HT1080 (cell line): ENCODE measurements at regions not wholly inside any gene's neighbourhood (a gene's known extent, or its start where the extent isn't known, plus 50 kb on each side); places are given as distances from the start of the nearest gene placed in this dataset.
"Not testable (repeated sequence)": the region's sequence is repeated elsewhere in the genome, so short reads cannot be mapped to it uniquely, and the experiment has no call there.

ENCODE experiments used
- DNase-seq: peaks from one replicate; pipeline ENCODE4 v3.0.0-alpha.2; 2015; ENCODE audit warnings: low read depth

DNA sequence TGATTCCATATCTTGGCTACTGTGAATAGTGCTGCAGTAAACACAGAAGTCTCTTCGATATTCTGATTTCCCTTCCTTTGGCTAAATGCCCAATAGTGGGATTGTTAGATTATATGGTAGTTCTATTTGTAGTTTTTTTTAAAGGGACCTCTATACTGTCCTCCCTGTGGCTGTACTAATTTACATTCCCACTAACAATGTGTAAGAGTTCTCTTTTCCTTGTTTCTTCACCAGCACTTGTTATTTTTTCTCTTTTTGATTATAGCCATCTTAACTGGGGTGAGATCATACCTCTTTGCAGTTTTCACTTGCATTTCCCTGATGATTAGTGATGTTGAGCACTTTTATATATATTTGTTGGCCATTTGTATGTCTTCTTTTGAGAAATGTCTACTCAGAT, 102.0 kb downstream of the CARTPT start:
- no peak for DNase-seq

DNA sequence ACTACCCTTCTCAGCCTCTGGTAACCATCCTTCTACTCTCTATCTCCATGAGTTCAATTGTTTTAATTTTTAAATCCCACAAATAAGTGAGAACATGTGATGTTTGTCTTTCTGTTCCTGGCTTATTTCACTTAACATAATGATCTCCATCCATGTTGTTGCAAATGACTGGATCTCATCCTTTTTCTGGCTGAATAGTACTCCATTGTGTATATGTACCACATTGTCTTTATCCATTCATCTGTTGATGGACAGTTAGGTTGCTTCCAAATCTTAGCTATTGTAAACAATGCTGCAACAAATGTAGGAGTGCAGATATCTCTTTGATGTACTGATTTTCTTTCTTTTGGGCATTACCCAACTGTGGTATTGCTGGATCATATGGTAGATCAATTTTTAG, 103.0 kb downstream of the CARTPT start:
- DNase-seq, result not testable (repeated sequence)

DNA sequence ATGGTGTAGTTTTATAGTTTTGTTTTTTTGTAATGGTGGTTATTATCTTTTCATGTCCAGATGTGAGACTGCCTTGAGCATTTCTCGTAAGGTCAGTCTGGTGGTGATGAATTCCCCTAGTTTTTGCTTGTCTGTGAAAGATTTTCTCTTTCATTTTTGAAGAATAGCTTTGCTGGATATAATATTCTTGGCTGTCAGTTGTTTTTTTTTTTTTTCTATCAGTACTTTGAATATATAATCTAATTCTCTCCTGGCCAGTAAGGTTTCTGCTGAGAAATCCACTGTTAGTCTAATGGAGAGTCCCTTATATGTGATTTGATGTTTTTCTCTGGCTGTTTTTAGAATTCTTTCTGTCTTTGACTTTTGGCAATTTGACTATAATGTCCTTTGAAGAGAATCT, 106.9 kb downstream of the CARTPT start:
- no peak for DNase-seq

DNA sequence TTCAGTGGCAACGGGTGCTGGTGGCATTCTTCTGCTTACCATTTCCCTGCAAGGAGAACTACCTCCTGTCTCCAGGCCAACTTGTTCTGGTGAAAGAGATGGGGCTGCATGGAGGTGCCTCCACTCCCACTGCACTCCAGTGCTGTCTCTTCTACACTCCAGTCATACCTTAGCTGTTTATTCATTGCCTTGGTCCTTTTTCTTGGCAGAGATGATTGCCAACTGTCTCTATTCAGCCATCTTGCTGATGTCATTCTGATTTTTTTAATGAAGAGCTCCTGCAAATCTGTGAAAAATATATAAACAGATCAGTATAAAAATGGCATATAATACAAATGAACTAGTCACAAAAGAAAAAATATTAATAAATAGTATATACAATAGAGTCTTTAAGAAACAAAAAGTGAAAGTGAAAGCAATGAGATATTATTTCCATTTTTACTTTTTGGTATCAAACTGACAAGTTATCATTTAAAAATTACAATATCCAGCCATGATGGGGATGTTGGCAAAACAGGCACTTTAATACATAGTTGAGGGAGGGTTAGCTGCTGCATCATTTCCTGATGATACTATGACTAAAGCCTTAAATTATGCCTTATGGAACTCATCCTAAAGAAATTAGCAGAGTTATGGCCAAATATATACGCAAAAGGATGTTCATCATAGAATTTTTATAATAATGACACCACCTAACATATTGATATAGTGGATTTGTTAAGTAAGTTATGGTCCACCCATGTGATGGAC, 109.4 kb downstream of the CARTPT start:
- DNase-seq, result peak; percentile 53

DNA sequence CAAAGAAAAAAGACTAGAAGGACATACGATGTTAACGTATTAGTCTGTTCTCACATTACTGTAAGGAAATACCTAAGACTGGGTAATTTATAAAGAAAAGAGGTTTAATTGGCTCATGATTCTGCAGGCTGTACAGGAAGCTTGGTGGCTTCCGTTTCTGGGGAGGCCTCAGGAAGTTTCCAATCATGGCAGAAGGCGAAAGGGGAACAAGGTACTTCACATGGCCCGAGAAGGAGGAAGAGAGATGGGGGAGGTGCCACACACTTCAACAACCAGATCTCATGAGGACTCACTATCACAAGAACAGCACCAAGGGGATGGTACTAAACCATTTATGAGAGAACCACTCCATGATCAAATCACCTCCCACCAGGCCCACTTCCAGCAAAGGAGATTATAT, 110.1 kb downstream of the CARTPT start:
- DNase-seq, result no peak

DNA sequence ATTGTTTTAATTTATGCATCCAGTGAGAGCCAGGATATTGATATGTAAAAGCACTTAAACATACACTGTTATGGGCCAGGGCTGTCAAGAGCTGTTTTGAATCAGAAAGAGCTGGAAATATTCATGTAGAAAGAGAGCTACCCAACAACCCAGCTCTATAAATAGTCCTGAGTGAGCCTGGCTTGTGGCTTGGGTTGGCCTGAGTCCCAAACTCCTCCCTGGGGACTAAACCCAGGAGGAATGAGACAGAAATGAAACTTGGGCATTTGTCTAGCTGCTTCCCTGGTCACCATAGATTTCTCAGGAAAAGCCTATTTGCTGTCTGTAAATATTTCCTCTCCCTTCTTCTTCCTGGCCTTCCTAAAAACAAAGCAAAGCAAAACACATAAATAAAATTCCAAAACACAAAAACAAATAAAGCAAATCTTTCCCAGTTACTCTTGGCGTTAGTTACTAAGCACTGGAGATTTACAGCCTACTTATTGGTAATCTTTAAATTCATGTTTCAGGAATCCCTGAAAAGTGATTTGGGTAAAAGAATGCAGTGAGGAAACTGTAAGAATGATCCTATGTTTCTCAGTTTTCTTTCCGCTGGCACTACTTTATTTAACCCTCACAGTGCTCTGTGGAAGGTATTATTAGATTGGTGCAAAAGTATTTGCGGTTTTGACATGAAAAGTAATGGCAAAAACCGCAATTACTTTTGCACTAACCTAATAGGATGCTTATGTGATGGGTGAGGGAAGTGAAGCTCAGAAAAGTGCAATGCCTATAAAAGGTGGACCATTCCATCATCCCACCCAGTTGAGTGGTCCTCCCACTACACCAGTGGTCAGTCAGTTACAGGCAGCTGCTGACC, 111.8 kb downstream of the CARTPT start:
- DNase-seq, result peak; percentile 76

DNA sequence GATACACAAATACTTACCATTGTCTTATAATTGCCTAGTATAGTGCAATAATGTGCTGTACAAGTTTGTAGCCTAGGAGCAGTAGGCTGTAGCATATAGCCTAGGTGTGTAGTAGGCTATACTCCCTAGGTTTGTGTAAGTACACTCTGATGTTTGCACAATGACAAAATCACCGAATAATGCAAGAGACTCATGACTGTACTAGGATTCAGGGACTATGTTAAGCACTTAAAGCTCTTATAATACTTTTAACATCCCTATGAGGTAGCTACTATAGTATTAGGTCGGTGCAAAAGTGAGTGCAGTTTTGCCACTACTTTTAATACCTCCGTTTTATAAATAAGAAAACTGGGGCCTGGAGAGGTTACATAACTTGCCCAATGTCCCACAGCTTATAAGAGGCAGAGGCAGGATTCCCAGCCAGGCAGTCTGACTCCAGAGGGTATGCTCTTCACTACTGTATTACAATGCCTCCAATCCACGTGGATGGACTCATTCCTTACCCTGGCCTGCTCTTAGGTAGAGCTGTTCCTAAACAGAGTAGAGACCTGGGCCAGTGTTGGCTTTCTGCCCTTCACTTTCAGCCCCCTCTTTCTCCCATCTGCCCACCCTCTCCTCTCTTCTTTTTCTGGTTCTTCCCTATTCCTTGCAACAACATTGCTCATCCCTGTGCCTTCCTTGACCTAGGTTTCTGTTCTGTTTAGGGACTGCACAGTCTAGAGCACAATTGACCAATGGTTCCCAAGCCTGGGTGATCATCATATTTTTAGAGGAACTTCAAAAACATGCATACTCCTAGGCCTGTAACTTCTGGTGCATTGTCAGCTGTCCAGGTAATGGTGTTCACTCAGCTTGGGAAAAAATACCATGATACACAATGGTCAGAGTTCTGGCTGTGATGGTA, 114.0 kb downstream of the CARTPT start:
- DNase-seq, result no peak

DNA sequence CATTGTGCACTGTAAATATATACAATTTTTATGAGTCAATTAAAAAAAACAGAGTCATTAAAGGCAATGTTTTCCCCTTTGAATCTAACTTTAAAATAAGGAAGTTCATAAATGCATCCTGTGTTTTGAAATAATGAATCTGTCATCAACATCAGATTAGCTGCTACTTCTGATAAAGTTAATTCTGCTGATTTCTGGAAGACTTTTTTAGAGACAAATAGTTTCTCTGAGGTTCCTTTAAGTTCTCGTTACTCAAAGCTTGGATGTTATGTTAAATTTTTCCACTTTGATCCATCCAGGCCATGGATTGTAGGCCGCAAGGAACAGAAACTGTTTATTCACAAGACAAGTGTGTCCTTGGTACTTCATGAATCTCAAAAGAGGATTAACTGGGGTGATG, 115.5 kb downstream of the CARTPT start:
- no peak for DNase-seq

DNA sequence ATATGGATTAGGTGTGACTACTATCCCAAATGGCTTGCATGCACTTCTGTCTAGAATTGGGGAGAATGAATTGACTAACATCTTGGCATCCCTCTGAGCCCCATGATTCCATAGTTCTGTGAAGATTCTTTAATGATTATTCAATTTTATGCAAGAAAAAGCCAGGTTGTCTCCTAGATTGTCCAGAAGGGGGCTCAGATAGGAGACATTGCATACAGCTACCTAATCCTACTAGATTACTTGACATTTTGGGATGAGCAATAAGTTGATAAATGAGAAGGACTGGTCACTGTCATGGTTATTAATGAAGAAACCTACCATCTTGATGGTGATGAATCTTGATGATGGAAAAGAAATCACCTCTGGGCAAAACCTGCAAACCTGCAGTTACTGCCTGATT, 117.0 kb downstream of the CARTPT start:
- no peak for DNase-seq

DNA sequence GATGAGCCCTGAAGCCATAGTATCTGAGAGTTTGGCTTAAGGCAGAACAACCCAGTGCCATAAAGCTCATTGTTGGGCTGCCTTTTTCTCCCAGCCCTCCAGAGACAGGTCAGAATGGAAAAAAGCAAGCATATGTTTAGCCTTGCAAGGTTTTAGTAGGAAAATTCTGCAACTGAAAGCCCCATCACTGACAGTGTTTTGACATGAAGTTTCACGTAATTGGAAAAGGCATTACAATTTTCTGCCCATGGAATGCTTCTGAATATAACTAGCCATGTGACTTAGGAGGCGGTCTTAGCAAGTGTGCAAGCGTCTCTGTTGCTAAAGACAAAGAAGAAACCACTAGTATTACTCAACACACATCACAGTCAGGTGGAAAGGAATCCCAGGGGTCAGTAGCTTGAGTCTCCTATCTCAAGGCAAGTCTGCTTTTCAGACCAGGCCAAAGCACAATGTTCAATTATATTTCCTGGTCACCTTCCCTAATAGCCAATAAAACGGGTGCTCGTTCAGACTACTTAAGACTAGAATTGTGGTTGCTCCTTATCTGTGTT, 117.6 kb downstream of the CARTPT start:
- DNase-seq, result no peak

DNA sequence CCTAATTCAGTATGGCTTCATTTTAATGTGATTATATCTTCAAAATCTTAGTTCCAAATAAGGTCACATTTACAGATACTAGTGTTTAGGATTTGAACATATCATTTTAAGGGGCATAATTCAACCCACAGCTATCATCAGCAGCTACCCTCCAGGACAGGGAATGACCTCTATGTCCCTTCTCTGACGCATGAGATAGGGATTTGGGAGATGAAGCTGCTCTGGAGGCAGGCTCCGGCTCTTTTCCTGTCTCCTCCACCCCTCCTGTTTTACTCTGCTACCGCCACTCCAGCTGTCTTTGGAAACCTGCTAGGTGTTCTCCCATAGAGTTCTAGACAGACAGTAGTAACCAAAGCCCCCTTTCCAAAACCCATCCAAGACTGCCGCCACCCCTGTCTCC, 119.2 kb downstream of the CARTPT start:
- DNase-seq, result no peak

DNA sequence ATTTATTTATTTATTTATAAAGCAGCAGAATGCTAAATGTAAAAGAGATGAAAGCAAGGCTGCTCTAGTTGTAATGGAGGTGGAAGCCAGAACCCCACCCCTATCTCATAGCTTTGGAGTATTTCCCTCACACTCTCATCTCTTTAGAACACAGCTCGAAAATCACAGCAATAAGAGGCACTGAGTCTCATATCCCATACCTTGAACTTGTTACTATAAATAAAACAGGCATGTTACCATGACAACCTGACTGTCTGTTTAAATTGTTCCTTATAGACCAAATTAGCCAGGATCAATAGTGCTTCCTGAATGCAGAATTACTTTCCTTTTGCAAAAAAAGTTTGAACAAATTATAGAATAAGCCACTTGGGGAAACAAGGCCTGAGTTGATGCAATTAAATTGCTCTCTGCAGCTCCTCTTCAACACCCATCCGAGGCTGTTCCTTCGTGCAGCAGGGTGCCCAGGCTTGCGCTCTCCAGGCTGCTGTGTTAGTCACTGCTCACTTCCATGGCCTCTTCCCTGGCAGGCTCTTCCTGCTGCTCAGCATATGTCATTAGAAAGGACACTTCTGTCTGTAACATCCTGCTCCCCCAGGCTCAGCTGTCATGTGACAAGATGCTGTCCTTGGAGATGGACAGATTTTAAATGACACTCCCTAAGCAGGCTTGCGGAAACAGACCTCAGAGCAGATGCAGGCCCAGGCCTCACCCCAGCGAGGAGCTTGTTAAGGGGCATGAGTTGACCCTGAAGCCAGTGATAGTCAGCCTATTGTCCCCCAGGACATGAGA, 120.2 kb downstream of the CARTPT start:
- DNase-seq, result no peak

DNA sequence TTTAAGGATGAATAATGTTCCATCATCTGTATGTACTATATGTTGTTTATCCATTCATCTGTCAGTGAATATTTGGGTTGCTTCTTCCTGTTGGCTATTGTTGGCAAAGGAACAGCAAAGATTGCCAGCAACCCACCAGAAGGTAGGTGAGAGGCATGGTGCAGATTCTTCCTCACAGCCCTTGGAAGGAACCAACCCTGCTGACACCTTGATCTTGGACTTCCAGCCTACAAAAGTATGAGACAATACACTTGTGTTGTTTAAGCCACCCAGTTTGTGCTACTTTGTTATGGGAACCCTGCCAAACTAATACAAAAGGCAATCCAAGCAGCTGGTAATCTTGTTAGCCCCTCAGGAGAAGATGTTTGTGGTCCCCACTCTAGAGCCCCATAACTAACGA, 122.0 kb downstream of the CARTPT start:
- DNase-seq, result no peak

DNA sequence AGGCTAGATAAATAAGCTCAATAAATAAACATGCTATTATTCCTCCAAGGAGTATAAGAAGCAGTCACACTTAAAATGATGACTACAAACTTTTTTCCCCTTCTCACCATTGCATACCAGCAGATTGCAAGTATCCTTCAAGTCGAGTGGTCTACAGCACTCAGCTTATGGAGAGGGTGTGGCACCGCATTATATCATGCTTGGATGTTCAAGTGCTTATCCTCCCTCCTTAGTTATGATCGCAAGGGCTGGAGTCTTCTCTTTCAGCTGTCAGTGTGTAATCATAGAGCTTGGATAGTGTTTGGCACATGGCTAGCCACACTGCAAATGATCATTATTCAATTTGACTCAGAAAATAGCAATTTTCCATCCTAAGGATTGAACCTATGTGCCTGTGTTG, 124.0 kb downstream of the CARTPT start:
- DNase-seq, result no peak

DNA sequence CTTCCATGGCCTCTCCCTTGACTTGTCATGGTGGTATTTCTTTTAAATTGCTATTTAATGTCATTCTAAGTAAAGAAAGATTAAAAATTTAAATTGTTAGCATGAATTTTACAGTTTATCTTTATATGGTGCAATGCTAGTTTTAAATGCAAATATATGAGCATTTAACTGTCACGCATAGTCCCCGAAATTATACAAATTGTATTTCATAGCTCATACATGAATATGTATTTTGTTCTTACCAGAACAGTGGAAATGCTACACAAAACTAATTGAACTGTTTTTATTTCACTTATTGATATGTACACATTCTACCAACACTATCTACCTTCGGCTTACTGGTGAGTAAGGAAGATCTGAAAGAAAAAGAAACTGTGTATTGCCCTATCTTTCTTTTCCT, 125.8 kb downstream of the CARTPT start:
- no peak for DNase-seq

DNA sequence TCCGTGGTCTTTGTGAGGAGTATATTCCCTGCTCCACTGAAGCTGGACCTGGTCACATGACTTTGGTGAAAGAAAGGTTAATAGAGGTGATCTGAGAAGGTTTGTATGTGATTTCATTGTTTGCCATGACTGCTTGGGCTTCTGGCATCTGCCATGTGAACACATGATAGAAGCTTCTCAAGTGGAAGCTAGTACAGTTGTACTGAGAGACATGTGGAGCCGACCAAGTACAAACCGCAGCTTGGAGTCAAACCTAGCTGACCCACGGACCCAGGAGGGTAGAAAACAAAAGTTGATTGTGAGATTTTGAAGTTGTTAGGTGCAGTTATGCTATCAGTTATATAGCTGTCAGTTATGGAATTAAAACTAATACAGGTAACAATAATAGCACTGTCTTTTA, 140.4 kb downstream of the CARTPT start:
- no peak for DNase-seq

DNA sequence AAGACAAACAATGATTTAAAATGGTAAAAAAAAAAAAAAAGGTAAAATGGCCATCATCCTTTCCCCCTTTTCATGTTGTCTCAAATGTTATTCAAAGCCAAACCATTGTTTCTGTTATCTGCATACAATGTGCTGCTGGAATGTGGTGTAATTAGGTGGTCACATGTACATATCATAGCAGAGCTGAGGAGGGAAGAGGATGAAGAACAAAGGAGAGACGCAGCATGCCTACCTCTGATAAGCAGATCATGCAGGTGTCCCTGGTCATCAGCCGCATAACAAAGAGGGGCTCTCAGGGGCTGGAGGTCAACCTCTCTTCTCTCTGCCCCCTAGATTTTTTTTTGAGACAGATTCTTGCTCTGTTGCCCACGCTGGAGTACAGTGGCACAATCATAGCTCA, 141.0 kb downstream of the CARTPT start:
- no peak for DNase-seq

DNA sequence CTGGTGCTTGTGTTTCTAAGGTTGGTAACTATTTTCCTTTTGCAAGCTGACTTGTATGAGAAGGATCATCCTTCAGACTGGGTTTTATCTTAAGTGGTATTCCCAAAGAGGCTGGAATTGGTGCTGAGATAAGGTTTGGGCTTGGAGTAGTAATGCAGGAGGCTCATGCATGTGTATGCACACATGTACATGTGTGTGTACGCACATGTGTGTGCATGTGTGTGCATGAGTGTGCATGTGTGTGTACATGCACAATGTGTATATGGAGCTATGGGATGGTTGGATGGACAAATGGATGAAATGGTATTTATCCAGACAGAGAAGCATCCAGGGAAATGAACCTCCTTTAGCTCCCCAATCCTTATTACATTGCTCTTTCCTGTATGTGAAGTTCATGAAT, 142.6 kb downstream of the CARTPT start:
- DNase-seq, result no peak

DNA sequence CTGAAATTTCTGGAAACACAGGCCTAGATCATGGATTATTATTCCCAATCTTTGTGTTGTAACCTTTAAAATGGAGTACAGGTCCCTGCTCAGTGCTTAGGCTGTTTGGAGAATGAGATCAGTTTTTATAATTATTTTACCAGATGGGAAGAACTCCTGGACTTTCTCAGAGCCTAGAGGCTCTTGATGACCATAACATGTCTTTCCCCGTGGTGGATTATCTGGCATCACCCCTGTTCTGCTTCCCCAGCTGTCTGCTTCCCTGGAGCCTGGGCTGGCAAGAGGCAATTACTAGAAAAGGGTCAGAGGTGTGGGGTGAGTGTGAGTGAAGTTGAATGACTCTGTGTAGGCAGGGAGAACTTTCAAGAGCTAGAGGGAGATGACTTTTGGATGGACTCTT, 143.0 kb downstream of the CARTPT start:
- no peak for DNase-seq

DNA sequence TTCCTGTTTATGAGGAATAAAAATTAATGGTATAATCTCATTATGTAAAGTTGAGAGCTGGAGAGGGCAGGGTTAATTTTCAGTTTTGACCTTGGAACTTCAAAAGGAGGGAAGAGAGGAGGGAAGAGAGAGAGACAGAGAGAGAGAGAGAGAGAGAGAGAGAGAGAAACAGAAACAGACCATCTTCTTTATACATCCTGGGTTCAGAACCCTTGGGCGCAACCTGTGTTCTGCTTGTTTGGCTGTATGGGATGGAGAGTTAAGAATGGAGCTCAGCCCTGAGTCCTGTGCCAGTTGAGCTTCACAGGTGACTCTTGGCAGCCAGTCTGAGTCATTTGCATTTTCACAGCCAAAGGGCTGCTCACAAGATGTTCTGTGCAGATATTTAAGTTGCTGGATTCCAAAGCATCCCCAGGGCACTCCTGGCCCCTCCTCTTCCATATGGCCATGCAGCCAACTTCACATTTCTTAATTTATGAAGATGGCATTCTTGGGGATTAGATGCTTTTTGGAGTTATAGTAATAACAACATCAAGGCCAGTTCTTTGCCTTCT, 143.5 kb downstream of the CARTPT start:
- DNase-seq, result no peak
